ENCODE measurements at regions not wholly inside any gene's neighbourhood (a gene's known extent, or its start where the extent isn't known, plus 50 kb on each side); places are given as distances from the start of the nearest gene placed in this dataset.
"Not testable (repeated sequence)": the region's sequence is repeated elsewhere in the genome, so short reads cannot be mapped to it uniquely, and the experiment has no call there.

GRCh38 chr10:55627501-55628051, 733.5 kb downstream of the ZWINT start:
- DNase-seq (ENCODE audit: extremely low spot score, insufficient read length, low read depth) (no peak), FAIRE-seq (no peak)

DNA sequence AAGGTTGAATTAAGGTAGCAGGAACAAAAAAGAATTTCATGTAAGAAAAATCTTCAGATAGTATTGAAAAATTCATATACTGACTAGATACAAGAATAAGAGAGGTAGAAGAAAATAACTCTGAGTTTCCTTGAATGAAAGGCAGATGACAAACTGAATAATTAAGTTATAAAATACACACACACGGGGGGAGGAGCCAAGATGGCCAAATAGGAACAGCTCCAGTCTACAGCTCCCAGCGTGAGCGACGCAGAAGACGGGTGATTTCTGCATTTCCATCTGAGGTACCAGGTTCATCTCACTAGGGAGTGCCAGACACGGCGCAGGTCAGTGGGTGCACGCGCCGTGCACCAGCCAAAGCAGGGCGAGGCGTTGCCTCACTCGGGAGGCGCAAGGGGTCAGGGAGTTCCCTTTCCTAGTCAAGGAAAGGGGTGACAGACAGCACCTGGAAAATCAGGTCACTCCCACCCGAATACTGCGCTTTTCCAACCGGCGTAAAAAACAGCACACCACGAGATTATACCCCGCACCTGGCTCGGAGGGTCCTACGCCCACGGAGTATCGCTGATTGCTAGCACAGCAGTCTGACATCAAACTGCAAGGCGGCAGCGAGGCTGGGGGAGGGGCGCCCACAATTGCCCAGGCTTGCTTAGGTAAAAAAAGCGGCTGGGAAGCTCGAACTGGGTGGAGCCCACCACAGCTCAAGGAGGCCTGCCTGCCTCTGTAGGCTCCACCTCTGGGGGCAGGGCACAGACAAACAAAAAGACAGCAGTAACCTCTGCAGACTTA, 759.2 kb downstream of the ZWINT start:
- not testable (repeated sequence) for DNase-seq (ENCODE audit: extremely low spot score, insufficient read length, low read depth); FAIRE-seq

GRCh38 chr10:55551603-55552002, 750.6 kb upstream of the PCDH15 start:
- DNase-seq (ENCODE audit: extremely low spot score, insufficient read length, low read depth) (no peak), FAIRE-seq (no peak)

GRCh38 chr10:55550236-55550635, 749.2 kb upstream of the PCDH15 start:
- FAIRE-seq (no peak), DNase-seq (ENCODE audit: extremely low spot score, insufficient read length, low read depth) (no peak)

DNA sequence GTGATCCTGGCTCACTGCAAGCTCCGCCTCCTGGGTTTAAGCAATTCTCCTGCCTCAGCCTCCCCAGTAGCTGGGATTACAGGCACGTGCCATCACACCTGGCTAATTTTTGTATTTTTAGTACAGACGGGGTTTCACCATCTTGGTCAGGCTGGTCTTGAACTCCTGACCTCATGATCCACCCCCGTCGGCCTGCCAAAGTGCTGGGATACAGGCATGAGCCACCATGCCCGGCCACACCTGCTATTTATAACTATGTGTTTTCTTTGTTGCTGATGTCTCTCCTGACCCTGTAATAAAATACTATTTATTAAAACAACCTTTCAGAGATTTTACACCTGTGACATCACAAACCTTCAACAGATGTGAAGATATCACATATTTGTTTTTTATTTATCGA, 736.5 kb upstream of the PCDH15 start:
- not testable (repeated sequence) for FAIRE-seq; DNase-seq (ENCODE audit: extremely low spot score, insufficient read length, low read depth)

DNA sequence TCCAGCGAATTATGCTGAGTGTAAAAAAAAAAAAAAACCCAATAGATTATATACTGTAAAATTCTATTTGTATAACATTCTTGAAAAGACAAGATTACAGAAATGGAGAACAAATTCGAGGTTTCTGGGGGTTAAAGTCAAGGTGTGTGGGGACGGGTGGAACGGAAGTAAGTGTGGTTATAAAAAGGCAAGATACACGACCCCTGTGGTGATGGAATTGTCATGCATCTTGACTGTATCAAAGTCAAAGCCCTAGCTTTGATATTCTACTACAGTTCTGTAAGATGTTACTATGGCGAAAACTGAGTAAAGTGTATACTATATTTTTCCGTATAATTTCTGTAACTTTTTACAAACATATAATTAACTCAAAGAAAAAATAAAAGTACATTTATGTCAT, 718.2 kb upstream of the PCDH15 start:
- FAIRE-seq (no peak), DNase-seq (ENCODE audit: extremely low spot score, insufficient read length, low read depth) (no peak)

- FAIRE-seq; DNase-seq (ENCODE audit: extremely low spot score, insufficient read length, low read depth): not testable (repeated sequence)
Measured at GRCh38 chr10:55518416-55518815, 717.4 kb upstream of the PCDH15 start.

- DNase-seq (ENCODE audit: extremely low spot score, insufficient read length, low read depth) (no peak), FAIRE-seq (no peak)
Measured at GRCh38 chr10:55509168-55509567, 708.1 kb upstream of the PCDH15 start.

DNA sequence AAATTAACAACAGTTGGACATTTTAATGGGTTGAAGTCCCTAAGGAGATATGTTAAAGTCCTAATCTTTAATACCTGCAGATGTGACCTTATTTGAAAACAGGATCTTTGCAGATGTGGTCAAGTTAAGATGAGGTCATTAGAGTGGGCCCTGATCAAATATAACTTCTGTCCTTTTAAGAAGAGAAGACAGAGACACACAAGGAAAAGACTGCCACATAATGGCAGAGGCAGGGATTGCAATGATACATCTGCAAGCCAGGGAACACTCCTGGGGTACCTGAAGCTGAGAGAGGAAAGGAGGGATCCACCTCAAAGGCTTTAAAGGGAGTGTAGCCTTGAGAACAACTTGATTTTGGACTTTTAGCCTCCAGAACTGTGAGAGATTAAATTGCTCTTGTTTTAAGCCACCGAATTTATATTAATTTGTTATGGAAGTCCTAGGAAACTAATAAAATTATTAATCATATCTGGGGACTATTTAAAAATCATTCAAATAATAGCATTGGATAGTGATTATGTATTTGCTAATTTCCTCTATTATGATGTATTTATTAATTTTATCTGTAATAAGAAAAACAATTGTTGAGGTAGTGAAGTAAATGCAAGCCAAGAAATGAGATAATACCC, 700.0 kb upstream of the PCDH15 start:
- no peak for DNase-seq (ENCODE audit: extremely low spot score, insufficient read length, low read depth)
- no peak for FAIRE-seq

DNA sequence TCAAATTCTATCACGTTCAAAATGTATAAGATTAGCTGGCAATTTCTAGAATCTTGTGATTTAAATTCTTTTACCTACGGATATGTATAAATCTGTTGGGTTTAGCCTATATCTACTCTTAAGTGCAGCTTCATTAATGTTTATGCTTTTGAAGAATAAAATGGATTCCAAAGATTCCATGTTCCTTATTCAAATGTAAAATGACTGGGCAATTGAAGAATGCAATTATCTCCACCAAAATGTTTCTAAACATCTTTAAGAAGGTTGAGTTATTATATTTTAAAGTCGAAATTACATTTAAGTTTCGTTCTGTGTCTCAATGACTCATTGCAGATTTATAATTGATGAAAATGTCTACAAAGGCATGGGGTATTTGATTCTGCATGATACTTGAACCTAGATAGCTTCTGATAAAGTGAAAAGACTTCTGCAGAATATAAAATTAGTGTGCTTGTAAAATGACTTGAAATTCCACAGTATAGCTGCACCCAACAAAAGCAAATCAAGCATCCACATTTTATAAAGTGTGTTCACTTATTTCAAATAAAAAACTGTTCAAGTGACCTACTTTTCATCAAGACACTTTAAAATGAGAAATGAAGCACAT, 697.0 kb upstream of the PCDH15 start:
- FAIRE-seq (no peak), DNase-seq (ENCODE audit: extremely low spot score, insufficient read length, low read depth) (no peak)

DNA sequence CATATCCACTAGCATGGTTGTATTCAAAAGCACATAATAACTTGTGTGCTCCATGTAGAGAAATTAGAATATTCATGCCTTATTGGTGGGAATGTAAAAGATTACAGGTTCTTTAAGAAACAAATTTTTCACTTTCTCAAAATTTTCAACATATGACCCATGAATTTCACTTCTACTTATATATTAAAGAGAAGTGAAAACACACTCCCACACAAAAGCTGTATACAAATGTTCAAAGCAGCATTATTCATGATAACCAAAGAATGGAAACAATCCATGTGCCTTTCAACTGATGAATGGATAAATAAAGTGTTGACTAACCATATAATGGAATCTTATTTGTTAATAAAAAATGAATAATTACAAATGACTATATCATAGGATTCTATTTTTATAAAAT, 694.5 kb upstream of the PCDH15 start:
- no peak for DNase-seq (ENCODE audit: extremely low spot score, insufficient read length, low read depth)
- no peak for FAIRE-seq

DNA sequence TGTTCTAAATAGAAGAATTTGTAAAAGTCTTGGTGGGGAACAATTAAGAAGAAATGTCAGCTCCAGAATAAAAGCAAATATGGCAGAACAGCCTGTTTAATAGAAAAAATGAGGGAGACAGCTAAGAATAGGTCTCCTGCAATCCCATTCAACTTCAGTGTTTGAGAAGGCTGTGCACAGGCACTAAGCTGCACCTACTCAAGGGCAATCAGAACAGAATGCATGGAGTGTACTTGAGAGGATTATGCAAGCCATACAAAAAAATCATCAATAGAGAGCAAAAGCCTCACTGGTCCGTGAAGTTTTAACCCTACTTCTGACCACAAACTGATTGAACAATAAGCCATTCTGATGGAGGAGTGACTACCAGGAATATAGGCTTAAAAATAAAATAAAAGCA, 690.7 kb upstream of the PCDH15 start:
- FAIRE-seq, result no peak
- no peak for DNase-seq (ENCODE audit: extremely low spot score, insufficient read length, low read depth)

GRCh38 chr10:55485827-55486226, 684.8 kb upstream of the PCDH15 start:
- FAIRE-seq, result no peak

GRCh38 chr10:55476129-55476528, 675.1 kb upstream of the PCDH15 start:
- FAIRE-seq (no peak), DNase-seq (ENCODE audit: extremely low spot score, insufficient read length, low read depth) (no peak)

More at GRCh38 chr10:55485827-55486226, 684.8 kb upstream of the PCDH15 start:
- no peak for DNase-seq (ENCODE audit: extremely low spot score, insufficient read length, low read depth)

DNA sequence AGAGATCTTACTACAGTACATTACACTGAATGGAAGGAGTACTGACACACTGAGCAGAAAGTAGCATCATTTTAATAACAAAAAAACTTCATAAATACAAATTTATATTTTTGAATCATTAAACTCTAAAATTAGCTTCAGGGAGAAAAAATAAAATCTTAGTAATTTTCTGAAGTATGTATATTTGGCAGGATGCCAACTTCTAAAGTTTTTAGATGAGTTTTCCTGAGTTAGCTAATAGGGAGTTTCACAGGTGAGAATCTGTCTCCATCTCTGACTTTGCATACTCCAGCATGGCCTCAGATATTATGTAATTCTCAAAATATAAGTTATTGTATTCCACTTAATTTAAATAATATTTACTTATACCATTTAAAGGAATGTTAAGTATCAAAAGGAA, 673.2 kb upstream of the PCDH15 start:
- FAIRE-seq (no peak), DNase-seq (ENCODE audit: extremely low spot score, insufficient read length, low read depth) (no peak)

DNA sequence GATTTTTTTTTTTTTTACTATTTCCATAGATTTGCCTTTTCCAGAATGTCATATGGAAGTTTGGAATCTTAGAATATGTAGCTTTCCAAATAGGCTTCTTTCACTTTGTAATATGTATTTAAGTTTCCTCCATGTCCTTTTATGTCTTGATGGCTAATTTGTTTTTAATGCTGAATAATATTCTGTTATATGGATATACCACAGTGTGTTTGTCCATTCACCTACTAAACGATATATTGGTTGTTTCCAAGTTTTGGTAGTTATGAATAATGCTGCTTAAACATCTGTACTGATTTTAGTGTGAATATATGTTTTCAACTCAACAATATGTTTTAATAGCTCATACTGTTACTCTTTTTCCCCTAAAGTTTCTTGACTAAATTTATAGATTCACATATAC, 669.8 kb upstream of the PCDH15 start:
- FAIRE-seq (no peak), DNase-seq (ENCODE audit: extremely low spot score, insufficient read length, low read depth) (no peak)

GRCh38 chr10:55466806-55467504, 665.9 kb upstream of the PCDH15 start:
- FAIRE-seq (no peak), DNase-seq (ENCODE audit: extremely low spot score, insufficient read length, low read depth) (no peak)

DNA sequence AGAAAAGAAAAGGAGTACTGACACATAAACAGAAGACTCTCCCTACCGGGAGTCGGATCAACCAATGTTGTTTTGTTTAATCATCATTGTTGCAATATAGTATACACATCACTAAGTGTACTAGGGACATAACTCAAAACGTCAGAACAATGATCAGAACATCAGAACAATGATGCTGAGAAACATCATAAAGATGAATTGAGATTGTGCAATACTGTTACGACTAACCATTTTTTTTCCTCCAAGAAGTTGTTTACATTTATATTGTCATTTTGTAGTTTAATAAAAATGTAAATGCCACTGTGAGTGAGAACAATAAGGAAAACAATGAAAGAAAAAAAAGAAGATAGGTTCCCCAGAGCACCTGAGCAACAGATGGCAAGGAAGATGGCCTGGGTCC, 663.1 kb upstream of the PCDH15 start:
- FAIRE-seq (no peak), DNase-seq (ENCODE audit: extremely low spot score, insufficient read length, low read depth) (no peak)

DNA sequence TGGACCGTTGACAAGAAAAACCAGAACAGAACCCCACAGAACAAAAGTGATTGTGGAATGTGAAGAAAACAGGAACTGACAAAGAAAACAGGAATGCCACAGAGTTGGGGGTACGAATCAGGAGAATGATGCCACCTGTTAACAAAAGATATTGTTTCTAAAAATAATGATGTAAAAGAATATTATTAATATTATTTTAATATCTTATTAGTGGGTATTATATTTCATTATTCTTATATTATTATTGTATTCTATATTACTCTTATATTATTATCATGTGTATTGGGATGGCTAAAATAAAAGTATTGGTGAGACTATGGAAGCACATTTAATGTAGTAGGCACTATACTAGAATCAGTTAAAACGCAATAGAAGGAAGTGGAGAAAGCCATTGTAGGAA, 659.0 kb upstream of the PCDH15 start:
- DNase-seq (ENCODE audit: extremely low spot score, insufficient read length, low read depth) (no peak), FAIRE-seq (no peak)

DNA sequence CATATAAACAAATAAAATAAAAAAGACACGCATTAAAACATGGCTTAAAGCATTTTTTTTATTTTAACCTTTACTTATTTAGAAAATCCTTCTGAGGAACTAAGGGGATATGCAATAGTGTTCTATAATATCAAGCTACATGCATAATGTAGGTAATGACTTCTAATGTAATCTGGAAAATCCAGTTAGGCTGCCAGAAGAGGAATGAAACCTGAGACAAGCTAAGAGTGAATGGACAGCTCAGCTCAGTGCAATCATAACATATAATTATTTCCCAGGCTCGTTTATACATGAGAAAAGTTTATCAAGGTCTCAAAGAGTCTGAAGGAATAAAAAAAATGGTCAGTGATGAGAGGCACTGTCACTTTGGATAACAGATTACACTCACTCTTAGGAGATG, 649.0 kb upstream of the PCDH15 start:
- no peak for DNase-seq (ENCODE audit: extremely low spot score, insufficient read length, low read depth)

More for the DNA sequence above, 649.0 kb upstream of the PCDH15 start:
- no peak for FAIRE-seq

All from GM18507 (cell line).